HEK293T (cell line): ENCODE measurements at regions not wholly inside any gene's neighbourhood (a gene's known extent, or its start where the extent isn't known, plus 50 kb on each side); places are given as distances from the start of the nearest gene placed in this dataset.

Experiments
- BHLHE40 ChIP-seq: fragments of 450-650 bp; IDR thresholded peaks from 2 replicates; pipeline ENCODE4 v1.6.1; 2016; ENCODE audit warnings: mild to moderate bottlenecking, moderate library complexity, borderline replicate concordance
- ELF4 ChIP-seq: fragments of 450-650 bp; IDR thresholded peaks from 2 replicates; pipeline ENCODE4 v1.6.1; 2017; ENCODE audit warnings: antibody characterized with exemption
- FOXA1 ChIP-seq: fragments of 450-650 bp; IDR thresholded peaks from 2 replicates; pipeline ENCODE4 v1.6.1; 2016; ENCODE audit warnings: mild to moderate bottlenecking
- FOXK2 ChIP-seq: fragments of 450-650 bp; IDR thresholded peaks from 2 replicates; pipeline ENCODE4 v1.6.1; 2016; ENCODE audit warnings: mild to moderate bottlenecking
- HDGF ChIP-seq: fragments of 450-650 bp; IDR thresholded peaks from 2 replicates; pipeline ENCODE4 v1.6.1; 2017; ENCODE audit warnings: antibody characterized with exemption, borderline replicate concordance
- L3MBTL2 ChIP-seq: fragments of 450-650 bp; conservative IDR thresholded peaks from 2 replicates; pipeline ENCODE4 v1.6.1; 2016; ENCODE audit warnings: mild to moderate bottlenecking
- NFRKB ChIP-seq: fragments of 450-650 bp; IDR thresholded peaks from 2 replicates; pipeline ENCODE4 v1.6.1; 2016; ENCODE audit warnings: mild to moderate bottlenecking, moderate library complexity
- PKNOX1 ChIP-seq: fragments of 450-650 bp; IDR thresholded peaks from 2 replicates; pipeline ENCODE4 v1.6.1; 2016
- SP1 ChIP-seq: fragments of 450-650 bp; IDR thresholded peaks from 2 replicates; pipeline ENCODE4 v1.6.1; 2017
- SUZ12 ChIP-seq: fragments of 450-650 bp; IDR thresholded peaks from 2 replicates; pipeline ENCODE4 v1.6.1; 2016; ENCODE audit warnings: mild to moderate bottlenecking
- ZNF384 ChIP-seq: fragments of 450-650 bp; IDR thresholded peaks from 2 replicates; pipeline ENCODE4 v1.6.1; 2016

GRCh38 chr15:23924686-23925085, 237.6 kb upstream of the NDN start:
- TF ChIP-seq HDGF = no peak
- TF ChIP-seq SUZ12 = no peak
- TF ChIP-seq ZNF384 = no peak
- TF ChIP-seq FOXA1 = no peak
- TF ChIP-seq NFRKB = no peak
- TF ChIP-seq ELF4 = no peak
- TF ChIP-seq PKNOX1 = no peak
- no peak for TF ChIP-seq SP1
- TF ChIP-seq L3MBTL2 = no peak
- no peak for TF ChIP-seq FOXK2
- TF ChIP-seq BHLHE40 = no peak
